CD4-positive, alpha-beta T cell treated with Interleukin-1 beta for 1 hour (primary cell): ENCODE measurements at regions not wholly inside any gene's neighbourhood (a gene's known extent, or its start where the extent isn't known, plus 50 kb on each side); places are given as distances from the start of the nearest gene placed in this dataset.

Experiments
- DNase-seq, 2 donors: peaks; one replicate each; pipeline ENCODE4 v3.0.0-alpha.2; 2020 to 2022

DNA sequence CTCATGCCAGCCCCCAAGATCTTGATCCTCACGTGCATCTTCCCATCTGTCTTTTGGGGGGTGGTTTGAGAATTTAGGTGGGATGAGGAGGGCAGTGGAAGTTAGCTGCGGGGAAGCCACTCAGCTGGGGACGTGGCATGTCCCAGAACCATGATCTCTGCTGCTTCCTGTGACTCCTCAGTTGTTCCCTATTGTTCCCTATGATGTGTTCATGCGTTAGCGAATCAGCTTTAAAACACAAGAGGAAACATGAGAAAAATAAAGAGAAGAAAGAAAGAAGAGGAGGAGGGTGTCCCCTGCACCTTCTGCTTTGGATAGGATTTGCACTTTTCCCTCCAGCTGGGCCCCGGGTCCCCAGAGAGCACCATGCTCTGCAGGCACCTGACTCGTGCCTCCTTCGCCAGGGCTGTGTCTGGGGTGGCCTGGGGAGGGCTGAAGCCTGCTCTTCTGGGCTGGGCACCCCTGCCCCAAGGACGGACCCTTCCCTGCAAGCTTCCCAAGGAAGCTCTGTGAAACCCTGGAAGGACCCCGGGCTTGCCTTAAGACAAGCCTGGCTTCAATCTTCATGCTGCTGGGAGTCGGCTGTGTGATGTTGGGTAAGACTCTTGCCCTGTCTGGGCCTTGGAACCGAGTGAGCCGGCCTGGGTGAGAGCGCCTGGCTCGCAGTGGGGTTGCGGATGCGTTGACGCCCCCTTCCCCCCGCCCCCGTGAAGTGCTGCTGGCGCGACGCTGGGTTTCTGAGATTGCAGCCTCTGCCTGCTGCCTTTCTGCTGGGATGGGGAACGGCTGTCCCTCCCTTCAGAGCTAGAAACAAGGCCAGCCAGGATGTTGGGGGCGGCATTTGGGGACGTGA, 62.8 kb upstream of the CIBAR2 start:
- no peak for DNase-seq

DNA sequence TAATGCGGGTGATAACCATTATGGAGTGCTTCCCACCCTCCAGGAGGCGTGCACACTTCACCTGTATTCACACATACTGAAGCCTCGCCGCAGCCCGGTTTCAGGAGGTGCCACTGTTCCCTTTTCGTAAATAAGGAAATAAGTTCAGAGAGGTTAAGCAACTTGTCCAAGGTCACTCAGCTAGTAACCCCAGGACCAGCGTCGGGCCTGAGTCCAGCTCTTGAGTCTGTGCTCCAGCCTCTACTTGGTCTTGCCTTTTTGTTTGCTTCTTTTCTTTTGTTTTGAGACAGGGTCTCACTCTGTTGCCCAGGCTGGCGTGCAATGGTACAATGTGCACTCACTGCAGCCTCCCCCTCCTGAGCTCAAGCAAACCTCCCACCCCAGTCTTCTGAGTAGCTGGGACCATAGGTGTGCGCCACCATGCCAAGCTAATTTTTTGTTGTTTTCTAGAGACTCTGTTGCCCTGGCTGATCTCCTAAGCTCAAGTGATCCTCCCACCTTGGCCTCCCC, 63.5 kb upstream of the CIBAR2 start:
- no peak for DNase-seq

DNA sequence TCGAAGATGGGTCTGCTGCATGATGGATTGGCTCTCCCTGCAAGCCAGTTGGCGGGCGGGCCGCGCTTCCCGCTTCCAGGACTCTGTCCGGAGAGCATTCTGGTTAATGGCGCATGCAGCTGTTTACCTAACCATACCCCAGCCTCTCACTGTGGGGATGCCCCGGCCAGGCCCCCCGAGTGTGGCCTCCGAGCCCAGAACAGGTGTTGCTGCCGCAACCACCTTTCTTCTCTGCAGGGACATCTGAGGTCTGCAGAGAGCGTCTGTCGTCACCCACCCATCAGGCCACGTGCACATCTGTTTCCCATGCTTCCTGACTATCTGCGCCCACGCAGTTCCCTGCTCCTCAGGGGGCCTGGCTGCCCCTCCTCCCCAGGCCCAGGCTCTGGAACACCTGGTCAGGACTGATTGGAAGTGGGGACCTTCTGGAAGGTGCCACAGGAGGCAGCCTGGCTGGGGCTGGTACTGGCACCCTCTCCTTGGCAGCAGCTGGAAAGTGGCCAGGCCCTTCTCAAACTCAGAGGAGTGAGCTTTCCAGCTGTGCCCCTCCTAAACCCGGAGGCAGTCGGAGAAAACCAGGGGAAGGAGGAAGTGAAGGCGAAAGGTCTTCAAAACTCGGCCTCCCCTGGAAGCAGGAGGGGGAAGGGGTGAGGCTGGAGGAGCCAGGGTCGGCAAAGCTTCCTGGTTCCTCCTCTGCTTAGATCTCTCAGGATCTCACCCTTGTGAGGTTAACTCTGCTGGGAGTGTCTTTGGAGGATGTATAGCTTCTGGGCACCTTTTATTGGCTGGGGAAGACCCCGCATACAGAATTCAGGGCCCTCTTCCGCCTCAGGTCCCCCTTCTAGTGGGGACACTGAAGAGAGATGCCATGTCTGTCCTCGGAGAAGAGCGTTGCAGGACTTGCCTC, 64.5 kb upstream of the CIBAR2 start:
- DNase-seq = no peak

DNA sequence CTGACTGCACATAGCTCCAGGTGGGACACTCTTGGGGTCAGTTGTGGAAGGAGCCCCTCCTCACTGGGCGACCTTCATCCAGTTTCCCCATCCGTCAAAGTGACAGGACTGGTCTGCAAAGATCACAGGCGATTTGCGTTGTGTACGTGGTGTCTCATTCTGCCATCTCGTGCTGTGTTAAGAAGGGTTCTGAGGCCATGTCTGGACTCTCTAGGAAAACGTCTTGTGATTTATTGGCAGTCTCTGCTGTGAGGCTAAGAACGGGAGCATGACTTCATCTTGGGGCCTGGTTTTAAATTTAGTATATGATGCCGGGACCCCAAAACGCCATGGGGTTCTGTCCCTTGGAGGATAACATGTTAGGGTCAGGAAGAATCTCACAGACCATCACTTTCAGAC, 65.2 kb upstream of the CIBAR2 start:
- DNase-seq = no peak

DNA sequence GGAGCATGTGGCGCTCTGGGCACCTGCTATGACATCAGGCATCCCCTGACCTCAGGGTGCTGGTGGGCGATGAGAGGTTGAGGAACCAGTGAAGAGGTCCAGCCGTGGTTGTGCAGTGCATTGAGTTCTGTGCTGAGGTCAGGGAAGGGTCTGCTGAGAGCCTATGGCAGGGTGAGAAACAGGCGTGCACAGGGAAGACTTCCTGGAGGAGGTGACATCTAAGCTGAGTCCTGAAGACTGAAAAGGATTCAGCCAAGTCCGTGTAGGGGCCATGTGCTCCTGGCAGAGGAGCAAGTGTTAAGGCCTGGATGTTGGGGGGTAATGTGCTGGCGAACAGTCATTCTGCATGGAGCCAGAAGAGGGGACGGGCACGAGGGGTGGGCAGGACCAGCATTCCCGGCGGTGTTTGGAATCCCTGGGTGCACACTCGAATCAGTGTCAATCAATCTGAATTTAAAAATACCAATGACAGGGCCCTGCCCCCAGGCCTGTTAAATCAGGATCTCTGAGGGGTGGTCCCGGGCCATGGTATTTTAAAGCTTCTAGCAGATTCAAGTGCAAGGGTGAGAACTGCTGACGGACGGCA, 65.8 kb upstream of the CIBAR2 start:
- DNase-seq = no peak

DNA sequence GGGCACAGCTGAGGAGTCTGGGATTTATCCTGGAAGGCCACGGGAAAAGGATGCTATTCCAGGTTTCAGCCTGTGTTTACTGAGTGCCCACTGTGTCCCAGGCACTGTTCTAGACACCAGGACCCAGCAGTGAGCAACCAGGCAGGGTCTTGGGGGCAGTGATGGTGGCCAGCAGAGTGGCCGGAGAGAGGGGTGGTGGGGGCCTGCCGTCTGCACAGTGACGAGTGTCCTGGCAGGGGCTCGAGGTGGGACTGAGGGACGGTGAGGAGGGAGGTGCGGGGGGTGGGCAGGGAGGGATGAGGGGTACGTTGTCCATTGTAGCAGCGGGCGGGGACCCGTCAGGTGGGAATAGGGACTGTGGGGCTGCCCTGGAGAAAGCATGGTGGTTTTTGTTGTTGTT, 66.3 kb upstream of the CIBAR2 start:
- no peak for DNase-seq

DNA sequence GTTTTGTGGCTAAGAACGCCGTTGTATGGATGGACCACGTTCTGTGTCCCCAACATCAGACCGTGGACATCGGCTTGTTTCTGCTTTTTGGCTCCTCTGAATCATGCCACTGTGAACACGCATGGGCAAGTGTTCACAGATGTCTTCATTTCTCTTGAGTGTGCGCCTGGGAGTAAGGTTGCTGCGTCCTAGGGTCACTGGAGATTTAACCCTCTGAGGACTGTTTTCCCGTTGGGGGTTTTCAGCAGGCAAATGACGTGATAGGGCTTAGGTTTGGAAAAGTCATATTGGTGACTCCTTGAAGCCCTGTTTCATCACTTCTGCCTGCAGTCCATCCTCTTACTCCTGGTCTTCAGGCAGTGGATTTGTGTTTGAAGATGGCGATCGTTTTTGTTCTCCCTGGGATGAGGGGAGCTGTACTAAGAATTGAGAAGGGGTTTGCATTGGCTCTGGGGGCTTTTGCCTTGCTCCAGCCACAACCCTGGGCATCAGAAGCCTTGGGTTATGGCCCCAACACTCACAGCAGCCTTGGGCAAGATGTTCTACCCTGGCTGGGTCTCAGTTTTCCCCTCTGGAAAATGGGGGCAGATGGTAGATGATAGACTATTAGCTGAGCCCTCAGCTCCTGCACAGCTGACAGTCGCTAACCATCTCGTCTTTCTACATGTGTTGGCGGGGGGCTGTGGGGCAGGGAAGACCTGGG, 67.2 kb upstream of the CIBAR2 start:
- DNase-seq = no peak

DNA sequence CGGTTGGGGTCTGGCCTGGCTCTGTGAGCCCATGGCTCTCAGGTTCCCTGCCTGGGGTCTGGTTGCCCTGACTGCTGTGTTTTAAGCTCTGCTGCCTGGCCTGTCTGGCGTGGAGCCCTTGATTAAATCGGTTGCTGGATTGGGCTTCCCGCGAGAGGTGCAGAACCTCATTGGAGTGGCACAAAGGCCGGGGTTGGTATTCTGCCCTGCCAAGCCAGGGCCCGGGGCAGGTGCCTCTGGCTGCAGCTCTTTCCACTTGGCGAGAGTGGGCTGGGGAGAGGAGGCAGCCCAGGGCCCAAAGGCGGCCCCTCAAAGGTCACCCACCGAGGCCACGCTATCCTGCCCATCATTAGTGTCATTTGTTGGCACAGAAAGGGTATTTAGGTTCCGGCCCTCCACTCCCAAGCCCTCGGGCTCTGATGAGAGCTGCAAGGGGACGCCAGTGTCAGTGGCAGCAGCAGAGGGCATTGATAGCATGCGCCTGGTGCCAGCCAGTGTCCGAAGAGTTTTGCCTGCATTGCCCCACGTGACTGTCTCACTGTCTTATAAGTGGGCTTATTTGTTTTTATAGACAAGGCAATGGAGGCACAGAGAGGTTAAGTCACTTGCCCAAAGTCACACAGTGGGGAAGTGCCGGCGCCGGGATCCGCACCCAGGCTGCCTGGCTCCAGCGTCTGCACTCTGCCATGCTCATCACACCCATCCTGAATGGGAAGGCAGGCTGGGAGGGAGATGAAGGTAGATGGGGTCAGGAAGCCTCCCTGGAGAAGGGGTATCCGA, 68.0 kb upstream of the CIBAR2 start:
- no peak for DNase-seq

DNA sequence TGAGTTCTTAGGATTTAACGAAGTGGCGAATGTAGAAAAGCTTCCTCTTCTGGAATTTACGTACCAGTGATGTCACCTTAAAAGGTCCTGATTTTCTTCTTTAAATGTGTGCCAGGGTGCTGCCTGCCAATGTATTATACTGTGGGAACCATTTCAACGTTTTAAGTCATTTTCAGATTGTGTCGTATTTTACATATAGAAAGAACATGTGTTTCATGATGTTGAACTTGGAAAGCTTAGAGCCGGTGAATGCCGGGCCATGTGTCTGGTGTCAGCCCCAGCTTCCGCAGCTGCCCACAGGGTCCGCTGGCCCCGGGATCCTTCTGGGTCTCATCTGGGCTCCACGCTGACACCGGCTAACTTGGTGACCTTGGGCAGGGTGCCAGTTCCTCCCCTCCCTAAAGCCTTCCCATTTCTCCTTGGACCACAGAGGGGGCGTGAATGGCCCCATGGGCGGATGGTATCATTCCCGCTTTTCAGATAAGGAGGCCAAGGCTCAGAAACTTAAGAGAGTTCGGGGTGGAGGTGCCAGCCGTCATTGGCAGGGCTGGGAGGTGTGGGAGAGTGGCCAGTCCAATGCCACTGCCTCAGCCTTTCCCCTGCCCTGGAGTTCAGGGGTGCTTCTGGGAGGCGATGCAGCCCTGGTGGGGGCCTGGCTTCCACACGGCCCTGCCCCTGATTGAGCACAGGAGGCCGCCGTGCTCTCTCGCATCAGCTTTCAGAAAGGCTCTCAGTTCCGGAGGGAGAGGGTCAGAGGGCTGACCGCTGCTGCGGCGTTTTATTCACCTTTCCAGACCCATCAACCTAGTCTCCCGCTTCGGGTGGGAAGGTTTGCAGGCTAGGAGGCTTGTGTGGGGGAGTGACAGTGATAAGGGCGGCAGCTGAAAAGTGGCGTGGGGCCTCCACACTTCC, 68.8 kb upstream of the CIBAR2 start:
- DNase-seq = no peak

DNA sequence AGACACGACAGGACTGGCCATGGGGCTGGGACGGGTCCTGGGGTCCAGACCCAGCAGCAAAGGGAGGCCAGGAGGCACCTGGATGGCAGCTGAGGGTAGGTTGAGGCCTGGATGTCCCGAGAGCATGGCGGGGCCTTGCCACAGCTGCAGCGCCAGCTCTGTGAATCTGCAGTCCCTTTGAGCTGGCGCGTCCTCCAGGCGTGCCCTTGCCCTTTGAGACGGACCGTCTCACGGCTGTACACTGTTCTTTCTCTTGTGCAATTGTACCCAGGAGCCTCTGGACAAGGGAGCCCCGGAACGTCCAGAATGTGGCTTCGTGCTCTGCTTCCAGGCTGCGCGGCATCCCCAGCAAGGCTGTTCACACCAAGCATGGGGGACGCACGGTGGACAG, 69.5 kb upstream of the CIBAR2 start:
- no peak for DNase-seq

DNA sequence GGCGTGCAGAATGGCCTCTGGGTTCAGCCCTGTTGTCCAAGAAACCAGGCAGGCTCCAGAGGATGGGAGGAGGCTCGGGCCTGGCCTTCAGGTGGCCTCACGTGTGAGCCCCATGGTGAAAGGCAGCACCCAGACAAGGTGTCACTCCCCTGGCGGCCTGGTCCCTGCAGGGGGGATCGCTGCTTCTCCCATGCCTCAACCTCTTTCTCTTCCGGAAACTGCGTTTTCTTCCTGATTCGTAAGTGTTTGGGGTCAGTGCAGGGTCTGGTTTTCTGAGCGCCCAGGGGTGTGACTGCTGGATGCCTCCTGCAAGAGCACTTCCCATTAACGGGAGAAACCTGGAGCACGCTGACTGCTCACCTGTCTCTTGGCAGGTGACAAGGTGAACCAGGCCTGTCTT, 70.0 kb upstream of the CIBAR2 start:
- DNase-seq = no peak

DNA sequence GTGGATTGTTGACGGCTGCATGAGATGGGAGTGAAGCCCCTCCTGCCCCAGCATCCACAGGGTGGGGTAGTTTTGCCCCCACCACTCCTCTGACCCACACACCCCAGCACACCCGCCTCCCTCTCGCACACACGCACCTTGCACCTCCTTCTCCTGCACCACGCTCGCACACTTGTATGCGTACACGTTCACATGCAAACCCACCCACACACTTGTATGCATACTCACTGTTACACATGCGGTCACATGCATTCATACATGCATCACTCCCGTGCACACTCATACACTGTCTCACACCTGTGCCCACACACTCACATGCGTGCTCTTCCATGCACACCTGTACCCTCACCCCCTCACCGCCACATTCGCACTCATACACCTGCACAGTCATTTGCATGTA, 70.5 kb upstream of the CIBAR2 start:
- no peak for DNase-seq

DNA sequence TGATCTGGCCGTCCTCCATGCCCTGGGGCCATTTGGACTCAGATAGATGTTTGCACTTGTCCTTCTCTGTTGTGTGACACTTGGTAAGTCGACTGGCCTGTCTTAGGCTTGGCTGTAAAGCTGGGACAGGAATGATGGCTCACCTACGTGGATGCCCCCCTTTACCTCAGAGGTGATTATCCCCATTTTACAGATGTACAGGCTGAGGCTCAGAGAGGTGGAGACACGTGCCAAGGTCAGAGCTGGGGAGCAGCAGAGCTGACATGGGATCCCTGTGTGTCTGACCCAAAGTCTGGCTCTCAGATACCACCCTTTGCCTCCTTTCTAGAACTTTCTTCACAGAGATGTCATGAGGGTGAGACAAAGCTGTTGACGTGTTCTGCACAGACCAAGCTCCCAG, 71.3 kb upstream of the CIBAR2 start:
- DNase-seq = no peak

DNA sequence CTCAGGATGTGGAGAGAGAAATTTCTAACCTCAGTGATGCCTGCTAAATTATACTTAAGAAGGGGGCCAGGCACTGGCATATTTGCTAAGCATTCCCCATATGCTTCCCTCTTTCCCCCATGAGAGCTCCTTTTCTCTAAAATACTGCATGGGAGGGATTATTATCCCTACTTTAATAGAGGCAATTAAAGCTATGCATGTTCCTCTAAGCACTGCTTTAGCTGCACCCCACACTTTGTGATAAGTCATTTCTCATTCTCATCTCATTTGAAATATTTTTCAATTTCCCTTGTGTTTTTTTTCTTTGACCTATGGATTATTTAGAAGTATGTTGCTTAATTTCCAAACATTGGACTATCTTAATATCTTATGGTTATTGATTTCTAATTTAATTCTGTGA, 72.1 kb upstream of the CIBAR2 start:
- no peak for DNase-seq

DNA sequence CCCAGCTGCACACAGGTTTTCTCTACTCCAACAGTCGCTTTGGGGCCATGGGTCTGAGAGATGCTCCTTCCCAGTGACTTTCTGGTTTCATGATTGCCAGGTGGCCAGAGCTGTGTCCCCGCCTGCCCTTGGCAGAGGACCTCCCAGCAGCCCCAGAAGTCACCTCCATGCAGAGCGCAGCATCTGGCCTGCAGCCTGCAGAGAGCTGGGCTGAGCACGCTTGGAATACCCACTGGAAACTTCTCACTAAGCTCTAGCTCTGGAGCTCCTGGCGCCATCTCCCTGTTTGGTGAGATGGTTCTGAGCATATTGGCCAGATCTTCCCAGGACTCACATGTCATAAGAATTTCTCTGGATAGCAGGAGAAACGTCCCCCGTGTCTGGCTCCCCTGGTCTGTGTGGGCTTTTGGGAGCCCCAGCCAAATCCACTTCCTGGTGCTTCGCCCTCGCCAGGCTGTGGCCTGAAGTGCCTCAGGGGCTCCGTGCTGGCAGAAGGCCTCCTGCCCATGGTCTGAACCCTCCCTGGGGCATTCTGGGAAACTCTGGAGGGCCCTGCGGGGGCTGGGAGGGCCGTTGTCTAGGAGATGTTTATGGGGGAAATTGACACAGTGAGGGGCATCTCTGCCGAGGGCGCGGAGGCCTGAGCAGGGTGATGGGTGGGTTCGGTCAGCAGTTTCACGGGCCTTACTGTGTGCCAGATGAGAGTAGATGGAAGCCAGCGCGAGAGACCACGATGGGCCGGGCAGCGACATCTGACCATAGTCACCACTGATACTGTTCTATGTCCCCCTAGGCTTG, 73.2 kb upstream of the CIBAR2 start:
- no peak for DNase-seq

DNA sequence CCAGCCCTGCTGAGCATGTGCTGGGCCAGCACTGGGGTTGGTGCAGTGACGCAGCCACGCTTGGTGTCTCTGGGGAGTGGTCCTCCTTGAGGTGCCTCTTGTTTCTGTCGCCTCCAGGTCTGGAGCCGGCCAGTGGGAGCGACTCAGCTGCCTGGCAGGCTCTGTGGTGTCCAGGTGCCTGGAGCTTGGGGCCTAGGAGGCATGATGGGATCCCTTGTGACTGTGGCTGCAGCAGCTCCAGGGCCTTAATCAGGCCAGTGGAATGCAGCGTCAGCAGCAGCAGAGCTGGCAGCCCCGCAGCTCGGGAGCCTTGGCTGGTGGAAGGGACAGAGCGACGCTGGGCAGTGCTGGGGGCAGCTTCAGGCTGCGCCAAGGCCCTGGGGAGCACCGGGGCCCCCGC, 74.7 kb upstream of the CIBAR2 start:
- no peak for DNase-seq

DNA sequence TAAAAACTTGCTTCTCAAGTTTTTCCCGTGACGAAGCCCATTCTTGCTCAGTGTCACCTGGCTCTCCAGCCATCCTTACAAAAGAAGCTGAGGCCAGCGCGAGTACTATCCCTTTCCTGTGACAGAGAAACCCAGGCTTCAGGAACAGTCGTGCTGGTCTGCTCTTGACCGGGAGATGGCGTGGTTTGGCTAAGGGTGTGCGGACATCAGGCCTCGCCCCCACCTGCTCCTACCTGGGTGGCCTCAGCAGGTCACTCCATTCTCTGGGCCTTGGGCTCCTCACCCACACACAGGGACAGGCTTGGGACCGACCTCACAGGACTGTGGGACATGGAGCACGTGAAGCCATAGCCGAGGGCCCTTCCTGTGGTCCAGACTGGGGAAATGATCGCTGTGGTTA, 75.2 kb upstream of the CIBAR2 start:
- DNase-seq = no peak

DNA sequence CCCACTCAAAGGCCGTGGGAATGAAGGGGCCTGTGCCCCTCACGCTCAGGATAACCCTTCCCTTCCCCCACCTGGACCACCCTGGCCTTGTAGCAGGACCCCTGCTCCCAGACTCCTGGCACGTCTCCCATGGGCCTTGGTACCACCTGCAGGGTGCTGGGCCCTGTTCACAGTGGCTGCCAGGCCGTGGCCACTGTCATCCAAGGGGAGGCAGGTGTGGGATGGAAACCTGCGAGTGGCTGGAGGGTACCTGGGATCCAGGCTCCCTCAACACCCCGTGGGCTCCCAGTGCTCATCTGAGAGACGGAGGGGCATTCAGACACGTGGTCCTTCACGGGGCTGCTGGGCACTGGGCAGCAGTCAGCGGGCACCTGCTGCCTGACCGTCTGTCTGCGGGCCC, 75.6 kb upstream of the CIBAR2 start:
- no peak for DNase-seq

DNA sequence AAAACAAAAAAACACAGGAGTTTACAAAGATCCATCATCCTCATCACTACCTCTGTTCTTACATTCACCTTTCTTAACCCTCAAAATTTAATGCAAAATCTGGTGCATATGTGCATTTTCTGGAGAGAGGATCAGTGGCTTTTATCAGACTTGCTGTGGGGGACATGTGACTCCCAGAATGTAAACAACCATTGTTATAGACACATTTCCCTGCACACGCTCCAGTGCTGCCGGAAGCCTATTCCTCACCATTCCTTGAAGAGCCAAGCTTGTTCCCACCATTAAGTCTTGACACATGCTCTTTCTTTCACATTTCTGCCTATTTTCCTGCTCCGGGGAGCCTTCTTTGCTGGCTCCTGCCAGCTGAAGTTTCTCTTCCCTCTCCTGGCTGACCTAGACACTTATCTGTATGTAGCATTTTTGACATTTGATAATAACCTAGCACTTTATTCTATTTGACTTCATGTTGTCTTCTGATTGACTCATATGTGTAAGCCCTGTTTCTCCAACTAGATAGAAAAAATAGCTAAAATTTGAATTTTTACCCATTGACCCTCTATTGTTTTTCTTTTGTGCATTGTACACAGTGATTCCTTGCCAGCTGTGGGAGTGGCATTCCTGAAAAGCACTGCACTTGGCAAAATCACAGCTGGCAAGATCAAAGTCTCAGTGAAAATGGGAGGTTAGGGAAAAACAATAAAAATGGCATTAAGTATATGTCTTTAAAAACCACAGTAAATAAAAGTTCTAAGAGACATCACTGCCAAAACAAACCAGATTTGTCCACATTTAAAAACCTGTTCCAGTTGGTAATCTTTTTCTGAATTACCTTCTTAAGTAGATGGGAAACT, 76.8 kb upstream of the CIBAR2 start:
- no peak for DNase-seq
